Right atrium auricular region (tissue), 2 donors: ENCODE measurements at regions not wholly inside any gene's neighbourhood (a gene's known extent, or its start where the extent isn't known, plus 50 kb on each side); places are given as distances from the start of the nearest gene placed in this dataset.

Source experiments
- DNase-seq: peaks from one replicate; pipeline ENCODE4 v3.0.0-alpha.2; 2019; ENCODE audit warnings: low spot score
- H3K27ac ChIP-seq, 2 donors: fragments of 200-600 bp; sonication (generic); 1 replicate in 1 of 2; 2 replicates in 1 of 2; pipeline ENCODE4 v1.5.1; 2016 to 2019
- H3K27me3 ChIP-seq, 2 donors: fragments of 200-600 bp; sonication (generic); one replicate each; pipeline versions ENCODE4 v1.5.1 to v1.6.0; 2017 to 2019
- H3K36me3 ChIP-seq: fragments of 200-600 bp; sonication (generic); one replicate; pipeline ENCODE4 v1.5.1; 2016
- H3K4me1 ChIP-seq, 2 donors: fragments of 200-600 bp; sonication (generic); one replicate each; pipeline versions ENCODE4 v1.5.1 to v1.6.0; 2017 to 2019
- H3K4me3 ChIP-seq, 2 donors: fragments of 200-600 bp; sonication (generic); 1 replicate in 1 of 2; 2 replicates in 1 of 2; pipeline ENCODE4 v1.5.1; 2017 to 2019; ENCODE audit warnings: mild to moderate bottlenecking in 1 of 2, moderate library complexity in 1 of 2
- H3K9me3 ChIP-seq, 2 donors: fragments of 200-600 bp; sonication (generic); one replicate each; pipeline ENCODE4 v1.5.1; 2019
- TF ChIP-seq, protein P1 (sequence below), 2 donors: fragments of 200-600 bp; sonication (generic); IDR thresholded peaks; one replicate each; pipeline ENCODE4 v1.5.1; 2019; ENCODE audit warnings: antibody characterized with exemption in 2 of 2

DNA sequence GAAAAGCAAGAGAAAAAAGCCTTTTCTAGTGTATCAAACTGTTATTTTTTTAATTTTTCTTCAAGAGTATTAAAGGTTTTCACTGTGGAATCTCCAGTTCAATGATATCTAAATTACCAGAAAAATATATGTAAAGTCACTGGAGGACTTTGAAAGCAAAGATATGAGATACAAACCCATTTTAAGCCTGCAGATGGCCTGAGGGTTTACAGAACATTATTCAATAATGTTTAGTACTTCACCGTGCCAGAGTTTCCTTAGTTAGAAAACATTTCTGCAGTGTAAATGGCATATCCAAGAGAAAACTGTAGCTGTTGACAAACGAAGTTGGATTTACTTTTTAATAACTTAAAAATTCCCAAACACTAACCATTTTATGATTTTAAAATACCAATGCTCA is 529.4 kb upstream of the AGTR1 start:
- DNase-seq = no peak
- TF ChIP-seq, protein P1, sequence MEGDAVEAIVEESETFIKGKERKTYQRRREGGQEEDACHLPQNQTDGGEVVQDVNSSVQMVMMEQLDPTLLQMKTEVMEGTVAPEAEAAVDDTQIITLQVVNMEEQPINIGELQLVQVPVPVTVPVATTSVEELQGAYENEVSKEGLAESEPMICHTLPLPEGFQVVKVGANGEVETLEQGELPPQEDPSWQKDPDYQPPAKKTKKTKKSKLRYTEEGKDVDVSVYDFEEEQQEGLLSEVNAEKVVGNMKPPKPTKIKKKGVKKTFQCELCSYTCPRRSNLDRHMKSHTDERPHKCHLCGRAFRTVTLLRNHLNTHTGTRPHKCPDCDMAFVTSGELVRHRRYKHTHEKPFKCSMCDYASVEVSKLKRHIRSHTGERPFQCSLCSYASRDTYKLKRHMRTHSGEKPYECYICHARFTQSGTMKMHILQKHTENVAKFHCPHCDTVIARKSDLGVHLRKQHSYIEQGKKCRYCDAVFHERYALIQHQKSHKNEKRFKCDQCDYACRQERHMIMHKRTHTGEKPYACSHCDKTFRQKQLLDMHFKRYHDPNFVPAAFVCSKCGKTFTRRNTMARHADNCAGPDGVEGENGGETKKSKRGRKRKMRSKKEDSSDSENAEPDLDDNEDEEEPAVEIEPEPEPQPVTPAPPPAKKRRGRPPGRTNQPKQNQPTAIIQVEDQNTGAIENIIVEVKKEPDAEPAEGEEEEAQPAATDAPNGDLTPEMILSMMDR (IDR thresholded peaks at IDR 0.05) = no peak
- H3K4me3 ChIP-seq = no peak overlapping the region

DNA sequence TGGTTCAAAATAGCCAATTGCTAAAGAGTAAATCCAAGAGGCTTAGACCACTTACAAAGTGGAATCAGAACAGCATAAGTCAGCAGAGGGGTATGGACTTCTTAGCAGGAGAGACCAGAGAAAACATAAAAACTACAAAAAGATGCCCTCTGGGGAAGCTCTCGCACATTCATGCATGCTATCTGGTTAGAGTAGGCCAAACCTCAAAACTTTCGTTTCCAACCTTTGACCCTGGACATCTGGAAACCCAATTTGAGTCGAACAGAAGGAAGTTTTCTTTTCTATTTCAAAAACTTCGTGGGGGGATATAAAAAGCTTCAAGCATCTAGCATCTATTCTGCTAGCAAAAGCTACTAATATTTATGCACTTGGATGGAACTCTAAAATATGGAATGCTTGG is 523.9 kb upstream of the AGTR1 start:
- H3K27me3 ChIP-seq = no peaks in the 10 kb centered on the region
- no peaks in the 10 kb centered on the region for H3K4me1 ChIP-seq
- H3K9me3 ChIP-seq = no peaks in the 10 kb centered on the region
- H3K36me3 ChIP-seq = no peaks in the 10 kb centered on the region
- DNase-seq = no peak
- TF ChIP-seq, protein P1 (IDR thresholded peaks at IDR 0.05) = no peak
- no peak overlapping the region for H3K4me3 ChIP-seq
- H3K27ac ChIP-seq = no peak overlapping the region

More for the DNA sequence above, 529.4 kb upstream of the AGTR1 start:
- Histone ChIP-seq H3K9me3 (no peaks in the 10 kb centered on the region), H3K4me1 (no peaks in the 10 kb centered on the region), H3K27ac (no peak overlapping the region), H3K27me3 (no peaks in the 10 kb centered on the region), H3K36me3 (no peaks in the 10 kb centered on the region)

DNA sequence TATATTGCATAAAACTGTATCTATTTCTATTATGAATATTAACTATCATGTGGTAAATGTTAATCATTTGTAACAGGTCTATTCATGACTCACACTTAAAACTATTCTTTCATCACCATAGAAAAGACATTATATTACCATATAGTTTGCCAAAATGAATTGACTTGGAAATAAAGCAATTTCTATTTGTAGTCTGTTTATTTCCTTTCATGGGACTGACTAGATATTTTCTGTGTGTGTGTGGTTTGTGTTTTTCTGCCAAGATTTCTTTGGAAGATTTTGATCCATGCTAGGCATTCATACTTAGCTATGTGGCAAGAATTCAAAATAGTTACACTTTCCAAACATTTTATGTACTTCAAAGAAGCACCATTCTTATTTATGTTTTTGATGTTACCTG is 522.5 kb upstream of the AGTR1 start:
- TF ChIP-seq, protein P1 (IDR thresholded peaks at IDR 0.05) = no peak
- no peaks in the 10 kb centered on the region for H3K36me3 ChIP-seq
- DNase-seq = no peak
- H3K27me3 ChIP-seq = no peaks in the 10 kb centered on the region
- H3K9me3 ChIP-seq = no peaks in the 10 kb centered on the region
- H3K4me3 ChIP-seq = no peak overlapping the region
- no peak overlapping the region for H3K27ac ChIP-seq
- H3K4me1 ChIP-seq = no peaks in the 10 kb centered on the region

DNA sequence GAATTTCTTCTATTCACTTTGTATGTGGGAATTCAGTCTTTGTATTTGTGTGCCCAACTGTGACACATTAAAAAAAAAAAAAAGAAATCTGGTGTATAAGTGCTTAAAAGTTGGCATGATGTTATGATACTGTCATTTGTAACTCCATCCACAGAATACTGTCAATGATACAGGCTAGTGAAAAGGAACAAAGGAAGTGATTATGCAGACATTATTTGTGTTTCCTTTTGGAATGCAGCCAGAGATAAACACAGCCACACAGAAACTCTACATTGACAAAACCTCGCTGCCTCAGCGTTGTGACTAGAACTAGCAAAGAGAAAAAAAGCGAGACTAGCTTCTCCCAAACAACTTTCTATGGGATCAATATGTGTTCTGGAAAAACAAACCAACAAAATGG is 519.2 kb upstream of the AGTR1 start:
- Histone ChIP-seq H3K27me3 (no peaks in the 10 kb centered on the region), H3K27ac (no peak overlapping the region), H3K9me3 (no peaks in the 10 kb centered on the region), H3K4me3 (no peak overlapping the region), H3K4me1 (no peaks in the 10 kb centered on the region), H3K36me3 (no peaks in the 10 kb centered on the region)
- DNase-seq = no peak
- TF ChIP-seq, protein P1 (IDR thresholded peaks at IDR 0.05) = no peak

DNA sequence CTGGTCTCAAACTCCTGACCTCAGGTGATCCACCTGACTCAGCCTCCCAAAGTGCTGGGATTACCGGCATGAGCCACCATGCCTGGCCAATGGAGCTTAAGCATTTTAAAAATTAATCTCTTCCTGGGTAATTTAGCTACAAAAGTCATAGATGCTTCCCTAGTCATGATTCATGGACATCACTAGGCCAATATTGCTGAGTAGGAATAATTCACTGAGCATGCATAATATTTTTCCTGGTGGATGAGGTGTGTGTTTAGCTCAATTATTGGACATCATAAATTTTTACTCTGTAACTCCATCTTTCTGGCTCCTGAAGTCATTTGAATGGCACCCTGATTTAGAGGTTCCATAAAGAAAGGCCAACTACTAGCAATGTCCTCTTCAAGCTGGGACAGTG is 512.9 kb upstream of the AGTR1 start:
- DNase-seq = no peak
- H3K9me3 ChIP-seq = no peaks in the 10 kb centered on the region
- no peaks in the 10 kb centered on the region for H3K36me3 ChIP-seq
- TF ChIP-seq, protein P1 (IDR thresholded peaks at IDR 0.05) = no peak
- no peak overlapping the region for H3K27ac ChIP-seq
- no peaks in the 10 kb centered on the region for H3K27me3 ChIP-seq
- H3K4me1 ChIP-seq = no peaks in the 10 kb centered on the region
- no peak overlapping the region for H3K4me3 ChIP-seq

DNA sequence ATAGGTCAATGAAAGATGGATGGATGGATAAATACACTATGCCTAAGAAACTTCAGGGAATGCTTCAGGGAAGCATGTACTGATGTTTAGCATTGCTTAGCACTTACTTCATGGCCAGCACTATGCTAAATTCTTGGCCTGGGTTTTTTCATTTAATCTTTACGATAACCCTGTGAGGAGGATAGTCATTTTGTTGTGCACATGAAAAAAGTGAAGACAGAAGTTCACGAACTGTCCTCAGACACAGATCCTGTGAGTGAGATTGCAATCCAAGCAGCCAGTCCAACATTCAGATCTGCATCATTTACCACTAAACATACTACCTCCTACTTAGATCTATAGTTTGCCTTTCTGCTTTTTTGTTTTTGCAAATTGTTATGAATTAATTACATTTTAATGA is 510.8 kb upstream of the AGTR1 start:
- TF ChIP-seq, protein P1 (IDR thresholded peaks at IDR 0.05) = no peak
- DNase-seq = no peak
- Histone ChIP-seq H3K4me3 (no peak overlapping the region), H3K27me3 (no peaks in the 10 kb centered on the region), H3K27ac (no peak overlapping the region), H3K9me3 (no peaks in the 10 kb centered on the region), H3K36me3 (no peaks in the 10 kb centered on the region), H3K4me1 (no peaks in the 10 kb centered on the region)
